Superior temporal gyrus (tissue), 1 donor: ENCODE measurements at regions not wholly inside any gene's neighbourhood (a gene's known extent, or its start where the extent isn't known, plus 50 kb on each side); places are given as distances from the start of the nearest gene placed in this dataset.
"Not testable (repeated sequence)": the region's sequence is repeated elsewhere in the genome, so short reads cannot be mapped to it uniquely, and the experiment has no call there.

Source experiments
- DNase-seq: peaks from one replicate; pipeline ENCODE4 v3.0.0-alpha.2; 2016; ENCODE audit errors: extremely low spot score

DNA sequence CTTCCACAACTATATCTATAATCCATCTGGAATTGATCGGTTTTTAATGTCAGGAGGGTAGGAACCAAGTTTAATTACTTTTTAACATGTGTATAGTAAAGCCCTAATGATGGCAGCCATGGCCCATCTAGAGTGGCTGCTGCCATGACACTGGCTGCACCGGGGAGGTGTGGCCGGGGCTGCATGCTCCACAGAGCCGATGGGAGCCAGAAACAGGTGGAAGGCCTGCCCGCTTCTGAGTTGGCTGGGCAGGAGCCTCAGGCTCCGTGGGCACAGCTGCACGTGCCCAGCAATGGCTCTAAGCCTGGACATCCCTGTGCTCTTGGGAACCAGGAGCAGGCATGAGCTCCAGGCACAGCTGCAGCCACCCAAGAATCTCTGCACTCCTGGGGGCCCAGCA lies 73.0 kb downstream of the GBP6 start:
- DNase-seq, result no peak

DNA sequence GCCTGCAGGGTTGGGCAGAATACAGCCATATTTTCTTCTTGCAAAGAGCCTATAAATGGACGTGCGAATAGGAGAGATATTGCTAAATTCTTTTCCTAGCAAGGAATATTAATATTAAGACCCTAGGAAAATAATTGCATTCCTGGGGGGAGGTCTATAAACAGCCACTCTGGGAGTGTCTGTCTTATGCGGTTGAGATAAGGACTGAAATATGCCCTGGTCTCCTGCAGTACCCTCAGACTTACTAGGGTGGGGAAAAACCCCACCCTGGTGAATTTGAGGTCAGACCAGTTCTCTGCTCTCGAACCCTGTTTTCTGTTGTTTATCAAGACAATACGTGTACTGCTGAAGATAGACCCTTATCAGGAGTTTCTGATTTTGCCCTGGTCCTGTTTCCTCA lies 74.4 kb downstream of the GBP6 start:
- not testable (repeated sequence) for DNase-seq

DNA sequence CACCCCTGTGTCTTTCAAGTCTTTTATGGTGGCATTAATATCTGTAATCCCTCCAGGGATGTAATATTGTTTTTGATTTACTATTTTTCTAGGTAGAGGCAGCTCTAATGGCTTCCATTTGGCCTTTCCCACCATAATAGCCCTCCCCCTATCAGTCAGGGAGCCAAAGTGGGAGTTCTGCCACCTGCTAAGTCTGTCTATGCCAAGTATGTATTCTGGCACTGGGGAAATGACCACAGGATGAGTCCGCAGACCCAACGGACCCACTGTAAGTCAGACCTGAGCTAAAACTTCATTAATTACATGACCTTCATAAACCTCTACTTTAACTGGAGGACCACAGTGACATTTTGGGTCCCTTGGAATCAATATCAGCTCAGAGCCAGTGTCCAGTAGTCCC lies 77.1 kb downstream of the GBP6 start:
- DNase-seq, result no peak

DNA sequence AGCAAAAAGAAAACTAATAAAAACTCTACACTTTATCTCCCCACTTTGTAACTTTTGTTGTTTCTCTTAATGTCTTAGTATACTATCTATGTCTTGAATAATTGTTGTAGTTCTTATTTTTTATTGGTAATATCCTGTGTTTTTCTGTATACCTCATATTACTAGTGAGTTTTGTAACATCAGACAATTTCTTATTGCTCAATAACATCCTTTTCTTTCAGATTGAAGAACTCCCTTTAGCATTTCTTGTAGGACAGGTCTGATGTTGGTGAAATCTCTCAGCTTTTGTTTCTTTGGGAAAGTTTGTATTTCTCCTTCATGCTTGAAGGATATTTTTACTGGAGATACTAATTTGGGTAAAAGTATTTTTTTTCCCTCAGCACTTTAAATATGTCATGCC lies 79.8 kb upstream of the LRRC8B start:
- no peak for DNase-seq

DNA sequence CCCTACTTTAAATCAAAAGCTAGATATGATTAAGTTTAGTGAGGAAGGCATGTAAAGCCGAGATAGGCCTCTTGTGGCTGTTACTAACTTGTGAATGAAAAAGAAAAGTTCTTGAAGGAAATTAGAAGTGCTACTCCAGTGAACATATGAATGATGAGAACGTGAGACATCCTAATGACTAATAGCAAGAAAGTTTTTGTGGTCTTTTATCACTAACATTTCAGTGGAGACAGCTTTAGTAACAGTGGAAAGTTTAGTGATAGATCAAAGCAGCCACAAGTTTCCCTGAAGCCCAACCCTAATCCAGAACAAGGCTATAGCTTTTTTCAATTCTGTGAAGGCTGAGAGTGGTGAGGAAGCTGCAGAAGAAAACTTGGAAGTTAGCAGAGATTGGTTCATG lies 73.6 kb upstream of the LRRC8B start:
- no peak for DNase-seq

GRCh38 chr1:89453123-89453972 lies 71.3 kb upstream of the LRRC8B start:
- no peak for DNase-seq

DNA sequence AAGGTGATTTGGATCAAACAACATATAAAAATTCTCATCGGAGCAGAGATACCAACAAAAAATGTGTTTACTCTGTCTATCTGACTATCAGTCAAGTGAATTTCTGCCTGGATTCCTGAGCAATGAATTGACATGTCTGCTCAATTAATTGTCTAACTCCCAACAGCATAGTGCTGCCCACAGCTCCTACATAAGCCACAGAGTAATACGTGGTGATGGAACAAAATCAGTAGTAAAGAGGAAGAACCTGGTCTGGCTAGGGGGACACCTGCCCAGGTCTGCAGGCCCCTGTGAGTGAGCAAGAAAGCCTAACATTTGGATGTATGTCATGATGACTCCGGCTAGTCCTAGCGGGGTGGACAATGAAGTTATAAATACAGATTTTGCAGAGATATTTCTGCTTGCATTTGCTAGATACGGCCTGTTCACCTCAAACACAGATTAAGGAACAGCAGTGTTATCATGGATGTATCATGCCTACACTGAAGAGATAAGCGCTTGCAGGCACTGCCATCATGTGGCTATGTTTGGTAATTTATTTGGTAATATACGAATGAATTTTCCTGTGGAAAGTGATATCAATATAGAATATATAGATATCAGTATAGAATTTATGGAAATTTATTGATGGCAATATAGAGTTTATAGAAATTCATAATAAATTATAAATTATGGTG lies 69.6 kb upstream of the LRRC8B start:
- DNase-seq, result peak; percentile 86

GRCh38 chr1:89457046-89457445 lies 67.6 kb upstream of the LRRC8B start:
- no peak for DNase-seq

DNA sequence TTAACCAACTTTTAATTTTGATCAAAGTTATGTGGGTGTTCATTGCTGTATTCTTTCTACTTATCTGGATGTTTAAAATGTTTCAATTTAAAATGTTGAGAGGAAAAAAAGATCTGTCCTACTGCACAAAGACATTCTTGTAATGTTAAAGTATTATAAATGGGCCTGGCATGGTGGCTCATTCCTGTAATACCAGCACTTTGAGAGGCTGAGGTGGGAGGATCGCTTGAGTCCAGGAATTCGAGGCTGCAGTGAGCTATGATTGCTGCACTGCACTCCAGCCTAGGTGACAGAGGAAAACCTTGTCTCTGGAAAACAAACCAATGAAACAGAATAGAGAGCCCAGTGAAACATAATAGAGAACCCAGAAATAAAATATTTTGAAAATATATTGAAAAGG lies 65.5 kb upstream of the LRRC8B start:
- DNase-seq, result no peak

DNA sequence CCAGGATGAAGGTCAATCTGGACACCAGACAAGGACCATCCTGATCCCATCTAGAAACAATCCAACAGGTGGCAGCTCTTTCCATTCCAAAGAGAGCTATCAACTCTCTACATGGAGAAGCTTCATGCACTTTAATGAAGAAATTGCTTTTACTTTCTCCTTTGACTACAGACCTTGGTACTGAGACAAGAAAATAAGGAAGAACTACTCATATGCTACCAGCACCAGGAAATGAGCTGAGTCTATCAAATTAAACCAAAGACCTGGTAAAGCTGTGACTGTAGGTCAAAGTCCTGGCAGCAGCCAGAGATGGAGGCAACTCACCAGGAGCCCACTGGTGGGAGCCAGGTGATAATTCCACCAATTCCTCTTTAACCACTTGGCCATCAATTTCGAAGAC lies 64.3 kb upstream of the LRRC8B start:
- DNase-seq, result no peak

DNA sequence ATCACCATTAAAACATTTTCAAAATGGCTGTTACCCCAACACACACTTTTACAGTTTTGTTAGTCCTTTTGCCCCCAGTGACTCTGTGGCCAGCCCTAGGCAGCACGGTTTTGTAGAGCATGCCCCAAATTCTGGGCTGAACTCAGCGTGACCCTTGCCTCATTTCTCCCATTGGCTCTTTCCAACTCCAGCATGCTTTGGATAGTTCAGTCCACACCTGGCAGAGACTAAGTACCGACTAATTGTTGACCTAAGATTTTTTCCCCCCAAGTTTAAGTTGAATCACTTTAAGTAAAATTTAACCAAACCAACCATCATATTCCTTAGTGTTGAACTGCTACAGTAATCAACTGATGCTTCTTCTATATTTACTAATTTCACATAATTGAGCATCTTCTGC lies 62.4 kb upstream of the LRRC8B start:
- DNase-seq, result no peak

DNA sequence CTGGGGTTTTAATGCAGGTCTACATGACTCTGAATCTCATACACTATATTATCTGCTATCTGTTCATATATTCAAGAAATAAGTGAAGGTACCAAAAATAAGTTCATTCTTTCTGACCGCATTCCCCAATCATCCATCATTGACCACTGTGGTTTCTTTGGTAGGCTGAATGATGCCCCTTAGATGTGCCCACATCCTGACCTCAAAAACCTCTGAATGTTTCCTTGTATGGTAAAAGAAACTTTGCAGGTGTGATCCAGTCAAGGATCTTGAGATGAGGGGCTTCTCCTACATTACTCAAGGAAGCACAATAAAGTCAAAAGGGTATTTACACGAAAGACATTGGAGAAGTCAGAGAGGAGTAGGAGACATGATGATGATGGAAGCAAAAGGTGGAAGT lies 60.6 kb upstream of the LRRC8B start:
- no peak for DNase-seq

DNA sequence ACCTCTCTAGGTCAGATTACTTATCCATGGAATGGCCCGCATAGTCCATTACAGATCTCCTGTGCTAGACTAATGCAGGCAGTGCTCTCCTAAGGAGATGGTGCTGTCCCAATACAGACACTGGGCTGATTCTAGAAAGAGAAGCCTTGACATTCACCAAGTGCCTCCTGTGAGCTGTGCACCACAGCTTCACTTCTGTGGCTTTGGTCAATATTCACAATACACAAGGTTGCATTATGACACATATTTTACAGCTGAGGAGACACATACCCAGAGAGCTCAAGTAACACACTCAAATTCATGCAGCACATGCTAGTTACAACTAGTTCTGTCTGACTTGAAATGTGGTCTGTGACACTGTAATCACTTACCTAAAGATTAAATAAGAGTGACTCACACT lies 59.4 kb upstream of the LRRC8B start:
- DNase-seq, result no peak

GRCh38 chr1:89466307-89466930 lies 58.2 kb upstream of the LRRC8B start:
- no peak for DNase-seq

- DNase-seq, result no peak
Measured at GRCh38 chr1:89472253-89472652, 52.4 kb upstream of the LRRC8B start.

DNA sequence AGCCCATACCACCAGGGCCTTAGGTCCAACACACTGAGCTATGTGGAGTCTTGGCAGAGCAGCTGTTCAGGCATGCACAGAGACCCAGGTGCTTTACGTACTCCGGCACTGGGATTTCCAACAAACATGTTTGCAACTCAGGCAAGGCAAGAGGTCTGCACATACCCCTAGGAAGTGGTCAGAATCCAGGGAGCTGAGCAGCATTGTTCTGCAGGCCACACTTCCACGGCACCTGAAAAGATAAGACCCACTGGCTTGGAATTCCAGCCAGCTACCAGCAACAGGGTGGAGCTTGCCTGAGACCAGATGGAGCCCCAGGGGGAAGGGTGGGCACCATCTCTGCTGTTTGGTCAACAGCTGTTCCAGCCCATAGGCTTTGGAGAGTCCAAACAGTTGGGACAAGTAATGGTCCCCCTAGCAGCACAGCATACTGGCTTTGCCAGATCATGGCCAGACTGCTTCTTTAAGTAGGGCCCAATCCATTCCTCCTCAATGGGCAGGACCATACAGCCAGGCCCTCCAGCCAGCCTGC lies 51.7 kb upstream of the LRRC8B start:
- no peak for DNase-seq
